ENCODE measurements at regions not wholly inside any gene's neighbourhood (a gene's known extent, or its start where the extent isn't known, plus 50 kb on each side); places are given as distances from the start of the nearest gene placed in this dataset.
"Not testable (repeated sequence)": the region's sequence is repeated elsewhere in the genome, so short reads cannot be mapped to it uniquely, and the experiment has no call there.

GRCh38 chr5:117731446-117731845 is 1156.8 kb upstream of the SEMA6A start:
- H2BK120ac ChIP-seq (ENCODE audit: low read depth, low read length, poor library complexity, severe bottlenecking), result no peak overlapping the region
- H3K27ac ChIP-seq (ENCODE audit: insufficient read length, low read depth, low read length), result no peak overlapping the region
- H3K9ac ChIP-seq (ENCODE audit: extremely low read depth, insufficient read length, low read length), result no peak overlapping the region
- H2BK20ac ChIP-seq (ENCODE audit: low read depth, low read length, poor library complexity, severe bottlenecking), result no peak overlapping the region
- no peak overlapping the region for H3T11ph ChIP-seq (ENCODE audit: low read length)
- no peaks in the 10 kb centered on the region for H3K27me3 ChIP-seq (ENCODE audit: insufficient read depth, low read length)
- H3K79me1 ChIP-seq (ENCODE audit: insufficient read depth, low read depth, low read length, poor library complexity, severe bottlenecking), result no peaks in the 10 kb centered on the region
- H3K4me1 Mint-ChIP-seq, result no peaks in the 10 kb centered on the region
- H3K27me3 Mint-ChIP-seq (ENCODE audit: low read depth), result no peaks in the 10 kb centered on the region
- no peaks in the 10 kb centered on the region for H3K36me3 Mint-ChIP-seq (ENCODE audit: insufficient read depth in 1 of 3, low read depth in 3 of 3)
- DNase-seq, result no peak
- H3K79me2 ChIP-seq (ENCODE audit: insufficient read depth, low read length), result no peaks in the 10 kb centered on the region
- H3K27ac Mint-ChIP-seq, result no peak overlapping the region
- no CpG with 5 or more reads among the region's 2 CpGs for WGBS (ENCODE audit: extremely low coverage, insufficient read length, low lambda C conversion rate)
- no peak overlapping the region for H2AFZ ChIP-seq (ENCODE audit: low read length)
- no peaks in the 10 kb centered on the region for H3K23me2 ChIP-seq (ENCODE audit: insufficient read length, low read depth, low read length, poor library complexity, severe bottlenecking)
- H4K8ac ChIP-seq (replicated peaks; ENCODE audit: insufficient read length, low read depth, low read length), result no peak overlapping the region
- no peak overlapping the region for H2BK5ac ChIP-seq (ENCODE audit: insufficient read length, low read length)
- TF ChIP-seq, protein P1, sequence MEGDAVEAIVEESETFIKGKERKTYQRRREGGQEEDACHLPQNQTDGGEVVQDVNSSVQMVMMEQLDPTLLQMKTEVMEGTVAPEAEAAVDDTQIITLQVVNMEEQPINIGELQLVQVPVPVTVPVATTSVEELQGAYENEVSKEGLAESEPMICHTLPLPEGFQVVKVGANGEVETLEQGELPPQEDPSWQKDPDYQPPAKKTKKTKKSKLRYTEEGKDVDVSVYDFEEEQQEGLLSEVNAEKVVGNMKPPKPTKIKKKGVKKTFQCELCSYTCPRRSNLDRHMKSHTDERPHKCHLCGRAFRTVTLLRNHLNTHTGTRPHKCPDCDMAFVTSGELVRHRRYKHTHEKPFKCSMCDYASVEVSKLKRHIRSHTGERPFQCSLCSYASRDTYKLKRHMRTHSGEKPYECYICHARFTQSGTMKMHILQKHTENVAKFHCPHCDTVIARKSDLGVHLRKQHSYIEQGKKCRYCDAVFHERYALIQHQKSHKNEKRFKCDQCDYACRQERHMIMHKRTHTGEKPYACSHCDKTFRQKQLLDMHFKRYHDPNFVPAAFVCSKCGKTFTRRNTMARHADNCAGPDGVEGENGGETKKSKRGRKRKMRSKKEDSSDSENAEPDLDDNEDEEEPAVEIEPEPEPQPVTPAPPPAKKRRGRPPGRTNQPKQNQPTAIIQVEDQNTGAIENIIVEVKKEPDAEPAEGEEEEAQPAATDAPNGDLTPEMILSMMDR (conservative IDR thresholded peaks at IDR 0.05), result no peak
- no peak overlapping the region for H3K56ac ChIP-seq (ENCODE audit: insufficient read length, low read depth, low read length)
- no peak overlapping the region for H3K18ac ChIP-seq (ENCODE audit: insufficient read length, low read depth, low read length)
- no peaks in the 10 kb centered on the region for H3K9me3 Mint-ChIP-seq
- no peak overlapping the region for H2AK5ac ChIP-seq (ENCODE audit: insufficient read length, low read length)
- H3K4ac ChIP-seq (ENCODE audit: low read depth, low read length), result no peak overlapping the region
- H4K5ac ChIP-seq (ENCODE audit: insufficient read length, low read depth, low read length), result no peak overlapping the region
- H3K9me3 ChIP-seq (ENCODE audit: control insufficient read depth, low read depth, low read length), result no peaks in the 10 kb centered on the region
- no peak overlapping the region for H3K4me2 ChIP-seq (ENCODE audit: insufficient read depth, insufficient read length, low read length)
- no peaks in the 10 kb centered on the region for H3K4me1 ChIP-seq (ENCODE audit: insufficient read depth, low read length)
- no peak overlapping the region for H2BK15ac ChIP-seq (ENCODE audit: low read depth, low read length)
- H4K91ac ChIP-seq (ENCODE audit: insufficient read length, low read depth, low read length), result no peak overlapping the region
- H4K20me1 ChIP-seq (ENCODE audit: control insufficient read depth, insufficient read depth, insufficient read length), result no peaks in the 10 kb centered on the region
- H3K23ac ChIP-seq (ENCODE audit: insufficient read length, low read depth, low read length), result no peak overlapping the region
- H3K14ac ChIP-seq (ENCODE audit: insufficient read depth, low read length), result no peak overlapping the region
- H2BK12ac ChIP-seq (ENCODE audit: insufficient read length, low read depth, low read length), result no peak overlapping the region
- H3K4me3 Mint-ChIP-seq, result no peak overlapping the region

DNA sequence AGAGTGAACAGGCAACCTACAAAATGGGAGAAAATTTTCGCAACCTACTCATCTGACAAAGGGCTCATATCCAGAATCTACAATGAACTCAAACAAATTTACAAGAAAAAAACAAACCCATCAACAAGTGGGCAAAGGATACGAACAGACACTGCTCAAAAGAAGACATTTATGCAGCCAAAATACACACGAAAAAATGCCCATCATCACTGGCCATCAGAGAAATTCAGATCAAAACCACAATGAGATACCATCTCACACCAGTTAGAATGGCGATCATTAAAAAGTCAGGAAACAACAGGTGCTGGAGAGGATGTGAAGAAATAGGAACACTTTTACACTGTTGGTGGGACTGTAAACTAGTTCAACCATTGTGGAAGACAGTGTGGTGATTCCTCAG is 1146.2 kb upstream of the SEMA6A start:
- not testable (repeated sequence) for H3K14ac ChIP-seq (ENCODE audit: insufficient read depth, low read length); H3K4me2 ChIP-seq (ENCODE audit: insufficient read depth, insufficient read length, low read length); H2BK15ac ChIP-seq (ENCODE audit: low read depth, low read length); H3K9me3 ChIP-seq (ENCODE audit: control insufficient read depth, low read depth, low read length); H2AFZ ChIP-seq (ENCODE audit: low read length); H2AK5ac ChIP-seq (ENCODE audit: insufficient read length, low read length); H2BK120ac ChIP-seq (ENCODE audit: low read depth, low read length, poor library complexity, severe bottlenecking); H2BK20ac ChIP-seq (ENCODE audit: low read depth, low read length, poor library complexity, severe bottlenecking); H3K4ac ChIP-seq (ENCODE audit: low read depth, low read length); H4K91ac ChIP-seq (ENCODE audit: insufficient read length, low read depth, low read length); H3K36me3 Mint-ChIP-seq (ENCODE audit: insufficient read depth in 1 of 3, low read depth in 3 of 3); H3K79me1 ChIP-seq (ENCODE audit: insufficient read depth, low read depth, low read length, poor library complexity, severe bottlenecking); DNase-seq; H3K27ac Mint-ChIP-seq; H4K8ac ChIP-seq (replicated peaks; ENCODE audit: insufficient read length, low read depth, low read length); H3K27ac ChIP-seq (ENCODE audit: insufficient read length, low read depth, low read length); H3K23me2 ChIP-seq (ENCODE audit: insufficient read length, low read depth, low read length, poor library complexity, severe bottlenecking); H3K23ac ChIP-seq (ENCODE audit: insufficient read length, low read depth, low read length); H3K56ac ChIP-seq (ENCODE audit: insufficient read length, low read depth, low read length); H3T11ph ChIP-seq (ENCODE audit: low read length); H2BK5ac ChIP-seq (ENCODE audit: insufficient read length, low read length); H3K4me3 Mint-ChIP-seq; H3K9ac ChIP-seq (ENCODE audit: extremely low read depth, insufficient read length, low read length); H4K5ac ChIP-seq (ENCODE audit: insufficient read length, low read depth, low read length); H3K79me2 ChIP-seq (ENCODE audit: insufficient read depth, low read length); H2BK12ac ChIP-seq (ENCODE audit: insufficient read length, low read depth, low read length); H3K4me1 Mint-ChIP-seq; H3K27me3 Mint-ChIP-seq (ENCODE audit: low read depth); H3K18ac ChIP-seq (ENCODE audit: insufficient read length, low read depth, low read length); H3K27me3 ChIP-seq (ENCODE audit: insufficient read depth, low read length); H3K4me1 ChIP-seq (ENCODE audit: insufficient read depth, low read length); H4K20me1 ChIP-seq (ENCODE audit: control insufficient read depth, insufficient read depth, insufficient read length)
- no CpG with 5 or more reads among the region's 4 CpGs for WGBS (ENCODE audit: extremely low coverage, insufficient read length, low lambda C conversion rate)
- H3K9me3 Mint-ChIP-seq, result peaks cover 14 to 15% of the 10 kb centered on the region in 2 experiments; a peak in 4 of 5 replicates
